WTC11 (cell line): ENCODE measurements at regions not wholly inside any gene's neighbourhood (a gene's known extent, or its start where the extent isn't known, plus 50 kb on each side); places are given as distances from the start of the nearest gene placed in this dataset.

Experiments
- ATAC-seq: fragments of 200-7000 bp; cut with Tn5 transposase; 2 replicates; pipeline ENCODE4 v1.10.0; 2021; ENCODE audit warnings: mild to moderate bottlenecking, moderate library complexity
- CTCF ChIA-PET: fragments of 300-600 bp; sonication (Branson Sonifier 250); formaldehyde crosslinking; loops from one replicate; lab custom pipeline; 2021; ENCODE audit warnings: antibody characterized with exemption; lab: Charles Lee
- POLR2A ChIA-PET: fragments of 350-600 bp; sonication (Branson Sonifier 250); formaldehyde crosslinking; loops from one replicate; lab custom pipeline; 2021; ENCODE audit warnings: antibody characterized with exemption; lab: Charles Lee
- DNase-seq: peaks from one replicate; pipeline ENCODE4 v3.0.0; 2021; ENCODE audit warnings: low spot score
- H3K27ac Mint-ChIP-seq: 2 replicates; pipeline ENCODE4 v1.8.0; 2021; ENCODE audit warnings: mixed read lengths
- H3K27me3 Mint-ChIP-seq: 2 replicates; pipeline ENCODE4 v1.8.0; 2021; ENCODE audit warnings: low read depth, mild to moderate bottlenecking, moderate library complexity, mixed read lengths
- H3K36me3 Mint-ChIP-seq: 2 replicates; pipeline ENCODE4 v1.8.0; 2021; ENCODE audit warnings: mixed read lengths
- H3K4me1 Mint-ChIP-seq: 2 replicates; pipeline ENCODE4 v1.8.0; 2022; ENCODE audit warnings: mixed read lengths
- H3K4me3 Mint-ChIP-seq: 2 replicates; pipeline ENCODE4 v1.8.0; 2021; ENCODE audit warnings: mild to moderate bottlenecking, moderate library complexity, mixed read lengths
- H3K9me3 Mint-ChIP-seq: 2 replicates; pipeline ENCODE4 v1.8.0; 2021; ENCODE audit warnings: mixed read lengths
- ATF1 ChIP-seq: sonication (generic); formaldehyde crosslinking; IDR thresholded peaks from 2 replicates; pipeline ENCODE4 v1.8.1; 2023; ENCODE audit warnings: mild to moderate bottlenecking, moderate library complexity, missing genetic modification reagents
- ATF6 ChIP-seq: sonication (generic); formaldehyde crosslinking; IDR thresholded peaks from 2 replicates; pipeline ENCODE4 v1.8.1; 2023; ENCODE audit warnings: mild to moderate bottlenecking, missing genetic modification reagents
- ELF4 ChIP-seq: sonication (generic); formaldehyde crosslinking; IDR thresholded peaks from 2 replicates; pipeline ENCODE4 v1.8.1; 2022; ENCODE audit warnings: low read depth, mild to moderate bottlenecking, moderate library complexity, missing genetic modification reagents
- ERG ChIP-seq: fragments of 250-450 bp; sonication (Bioruptor Pico); IDR thresholded peaks from 2 replicates; pipeline ENCODE4 v1.8.0; 2021; ENCODE audit warnings: mild to moderate bottlenecking
- GABPB1 ChIP-seq: sonication (generic); formaldehyde crosslinking; IDR thresholded peaks from 2 replicates; pipeline ENCODE4 v1.8.1; 2023; ENCODE audit warnings: mild to moderate bottlenecking, missing genetic modification reagents
- IRF1 ChIP-seq: sonication (generic); formaldehyde crosslinking; IDR thresholded peaks from 2 replicates; pipeline ENCODE4 v1.8.0; 2023; ENCODE audit warnings: missing genetic modification reagents
- IRF2 ChIP-seq: sonication (generic); formaldehyde crosslinking; IDR thresholded peaks from 2 replicates; pipeline ENCODE4 v1.8.0; 2022; ENCODE audit warnings: low read depth, missing genetic modification reagents, borderline replicate concordance
- JUN ChIP-seq: sonication (generic); formaldehyde crosslinking; IDR thresholded peaks from 2 replicates; pipeline ENCODE4 v1.8.0; 2023; ENCODE audit warnings: mild to moderate bottlenecking, missing genetic modification reagents
- KAT7 ChIP-seq: sonication (generic); formaldehyde crosslinking; IDR thresholded peaks from 2 replicates; pipeline ENCODE4 v1.8.1; 2023; ENCODE audit warnings: missing genetic modification reagents, mild to moderate bottlenecking, borderline replicate concordance
- MAX ChIP-seq: sonication (generic); formaldehyde crosslinking; IDR thresholded peaks from 2 replicates; pipeline ENCODE4 v1.8.0; 2022; ENCODE audit warnings: mild to moderate bottlenecking, missing genetic modification reagents
- MLX ChIP-seq: sonication (generic); formaldehyde crosslinking; IDR thresholded peaks from 2 replicates; pipeline ENCODE4 v1.8.1; 2023; ENCODE audit warnings: mild to moderate bottlenecking, missing genetic modification reagents, moderate library complexity
- NR2C2 ChIP-seq: sonication (generic); formaldehyde crosslinking; IDR thresholded peaks from 2 replicates; pipeline ENCODE4 v1.8.0; 2022; ENCODE audit warnings: mild to moderate bottlenecking, missing genetic modification reagents
- OVOL2 ChIP-seq: fragments of 250-450 bp; sonication (Bioruptor Pico); IDR thresholded peaks from 2 replicates; pipeline ENCODE4 v1.9.0; 2021; ENCODE audit warnings: mild to moderate bottlenecking, borderline replicate concordance
- PREB ChIP-seq: sonication (generic); formaldehyde crosslinking; IDR thresholded peaks from 2 replicates; pipeline ENCODE4 v1.8.1; 2022; ENCODE audit warnings: mild to moderate bottlenecking, missing genetic modification reagents, moderate library complexity, borderline replicate concordance
- SMAD4 ChIP-seq: sonication (generic); formaldehyde crosslinking; IDR thresholded peaks from 2 replicates; pipeline ENCODE4 v1.8.0; 2022; ENCODE audit warnings: mild to moderate bottlenecking, missing genetic modification reagents
- STAT6 ChIP-seq: sonication (generic); formaldehyde crosslinking; conservative IDR thresholded peaks from 2 replicates; pipeline ENCODE4 v1.8.1; 2023; ENCODE audit warnings: mild to moderate bottlenecking, low read depth, missing genetic modification reagents, moderate library complexity
- TEAD4 ChIP-seq: sonication (generic); formaldehyde crosslinking; IDR thresholded peaks from 2 replicates; pipeline ENCODE4 v1.8.0; 2022; ENCODE audit warnings: mild to moderate bottlenecking, missing genetic modification reagents
- ZBTB43 ChIP-seq: sonication (generic); formaldehyde crosslinking; IDR thresholded peaks from 2 replicates; pipeline ENCODE4 v1.8.1; 2023; ENCODE audit warnings: mild to moderate bottlenecking, missing genetic modification reagents
- ZNF121 ChIP-seq: sonication (generic); formaldehyde crosslinking; IDR thresholded peaks from 2 replicates; pipeline ENCODE4 v1.8.0; 2023; ENCODE audit warnings: missing genetic modification reagents
- ZNF232 ChIP-seq: sonication (generic); formaldehyde crosslinking; IDR thresholded peaks from 2 replicates; pipeline ENCODE4 v1.8.0; 2022; ENCODE audit warnings: mild to moderate bottlenecking, missing genetic modification reagents
- ZNF263 ChIP-seq: sonication (generic); formaldehyde crosslinking; IDR thresholded peaks from 2 replicates; pipeline ENCODE4 v1.8.1; 2022; ENCODE audit warnings: low read depth, mild to moderate bottlenecking, moderate library complexity, missing genetic modification reagents
- ZSCAN18 ChIP-seq: fragments of 250-450 bp; sonication (Bioruptor Pico); IDR thresholded peaks from 2 replicates; pipeline ENCODE4 v2.1.2; 2022; ENCODE audit warnings: mild to moderate bottlenecking, moderate library complexity

GRCh38 chr1:200245473-200245872, 164.4 kb downstream of the ZNF281 start (continued):
- TF ChIP-seq ATF6 (CRISPR knock-in tag) (no peak), KAT7 (CRISPR knock-in tag) (no peak), STAT6 (CRISPR knock-in tag) (no peak), ZNF232 (CRISPR knock-in tag) (no peak), ZNF121 (no peak)
- TF ChIP-seq, all 79 proteins: peak for 0

- Mint-ChIP-seq H3K4me1 (peaks cover 13% of the 10 kb centered on the region), H3K36me3 (no peaks in the 10 kb centered on the region), H3K27ac (0 out of 2 replicates have a peak overlapping the region, but pooled peaks have one; percentile 33), H3K27me3 (no peaks in the 10 kb centered on the region)
- no peak for ATAC-seq
- DNase-seq, result no peak
- POLR2A ChIA-PET, result no interaction called here
- TF ChIP-seq ERG (CRISPR knock-in tag) (no peak), OVOL2 (CRISPR knock-in tag) (no peak), IRF2 (CRISPR knock-in tag) (no peak), JUN (CRISPR knock-in tag) (no peak), PREB (no peak), GABPB1 (no peak), ZNF263 (no peak), MLX (CRISPR knock-in tag) (no peak), NR2C2 (CRISPR knock-in tag) (no peak), MAX (no peak), IRF1 (CRISPR knock-in tag) (no peak), ZBTB43 (CRISPR knock-in tag) (no peak), ATF1 (CRISPR knock-in tag) (no peak), ZNF232 (CRISPR knock-in tag) (no peak), SMAD4 (CRISPR knock-in tag) (no peak), ZSCAN18 (CRISPR knock-in tag) (no peak), TEAD4 (CRISPR knock-in tag) (no peak), ELF4 (CRISPR knock-in tag) (no peak)
- TF ChIP-seq, all 79 proteins: peak for 0
- CTCF ChIA-PET, result no interaction called here
- no peak overlapping the region for H3K4me3 Mint-ChIP-seq
- no peaks in the 10 kb centered on the region for H3K9me3 Mint-ChIP-seq
Measured at GRCh38 chr1:200243042-200243437, 166.8 kb downstream of the ZNF281 start.
